ENCODE measurements at regions not wholly inside any gene's neighbourhood (a gene's known extent, or its start where the extent isn't known, plus 50 kb on each side); places are given as distances from the start of the nearest gene placed in this dataset.

DNA sequence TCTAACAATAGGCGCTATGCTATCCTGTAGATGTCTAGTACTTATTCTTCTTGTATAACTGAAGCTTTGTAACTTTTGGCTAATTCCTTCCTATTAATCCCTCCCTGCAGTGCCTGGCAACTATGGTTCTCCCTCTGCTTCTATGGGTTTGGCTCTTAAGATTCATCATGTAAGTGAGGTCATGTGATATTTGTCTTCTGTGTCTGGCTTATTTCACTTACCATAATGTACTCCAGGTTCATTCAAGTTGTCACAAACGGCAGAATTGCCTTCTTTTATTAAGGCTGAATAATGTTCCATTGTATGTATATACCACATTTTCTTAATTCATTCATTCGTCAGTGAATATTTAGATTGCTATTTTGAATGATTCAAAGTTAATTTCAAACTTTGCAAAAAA, 149.9 kb upstream of the GAS1 start:
- no peaks in the 10 kb centered on the region for H3K36me3 ChIP-seq (ENCODE audit: control insufficient read depth in 2 of 4, insufficient read depth in 4 of 4, low read length in 3 of 4)
- no peak overlapping the region for H3K4me2 ChIP-seq (ENCODE audit: insufficient read depth in 1 of 2, low read depth in 2 of 2, low read length in 2 of 2)
- POLR2A ChIA-PET (ENCODE audit: partially characterized antibody): no interaction called here
- H3K18ac ChIP-seq (ENCODE audit: extremely low read depth, low read length): no peak overlapping the region
- H3K79me2 ChIP-seq (ENCODE audit: control insufficient read depth in 1 of 2, insufficient read depth in 2 of 2, low read length in 2 of 2): no peaks in the 10 kb centered on the region
- no peak overlapping the region for H2BK12ac ChIP-seq (ENCODE audit: low read depth, low read length)
- no peaks in the 10 kb centered on the region for H3K27me3 ChIP-seq (replicated peaks in 1 of 4; ENCODE audit: control insufficient read depth in 3 of 4, extremely low read depth in 1 of 4, insufficient read depth in 3 of 4, low read length in 3 of 4)
- TF ChIP-seq NANOG (IDR thresholded peaks at IDR 0.05; ENCODE audit: insufficient read depth, low read depth, low read length, poor library complexity, severe bottlenecking): no peak
- TF ChIP-seq FOSL1 (IDR thresholded peaks at IDR 0.05; ENCODE audit: insufficient read depth, low read depth, low read length): no peak
- no peak for TF ChIP-seq SAP30 (IDR thresholded peaks at IDR 0.05; ENCODE audit: insufficient read depth, insufficient replicate concordance, low read length)
- TF ChIP-seq RBBP5 (IDR thresholded peaks at IDR 0.05; ENCODE audit: borderline replicate concordance, low read depth, low read length): no peak
- no peak for TF ChIP-seq JUN (IDR thresholded peaks at IDR 0.05; ENCODE audit: low read depth, low read length)
- TF ChIP-seq, protein P1, sequence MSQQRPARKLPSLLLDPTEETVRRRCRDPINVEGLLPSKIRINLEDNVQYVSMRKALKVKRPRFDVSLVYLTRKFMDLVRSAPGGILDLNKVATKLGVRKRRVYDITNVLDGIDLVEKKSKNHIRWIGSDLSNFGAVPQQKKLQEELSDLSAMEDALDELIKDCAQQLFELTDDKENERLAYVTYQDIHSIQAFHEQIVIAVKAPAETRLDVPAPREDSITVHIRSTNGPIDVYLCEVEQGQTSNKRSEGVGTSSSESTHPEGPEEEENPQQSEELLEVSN (IDR thresholded peaks at IDR 0.05): no peak
- TF ChIP-seq HDAC2 (IDR thresholded peaks at IDR 0.05; ENCODE audit: borderline replicate concordance in 1 of 2, low read depth in 2 of 2, low read length in 2 of 2): no peak
- TF ChIP-seq EZH2 (IDR thresholded peaks at IDR 0.05; ENCODE audit: low read depth, low read length, severe bottlenecking): no peak
- TF ChIP-seq KDM1A (IDR thresholded peaks at IDR 0.05; ENCODE audit: borderline replicate concordance, low read length): no peak
- no peak for TF ChIP-seq RNF2 (IDR thresholded peaks at IDR 0.05; ENCODE audit: borderline replicate concordance, low read depth, low read length, missing control alignments, poor library complexity, severe bottlenecking)
- no peak for TF ChIP-seq TEAD4 (IDR thresholded peaks at IDR 0.05; ENCODE audit: low read depth, low read length)
- no peak for TF ChIP-seq POU5F1 (IDR thresholded peaks at IDR 0.05; ENCODE audit: low read depth, low read length)
- TF ChIP-seq TCF12 (IDR thresholded peaks at IDR 0.05; ENCODE audit: low read depth, low read length): no peak
- H4K8ac ChIP-seq (ENCODE audit: extremely low read depth, insufficient read depth, low read length): no peak overlapping the region
- no peak overlapping the region for H3K27ac ChIP-seq (ENCODE audit: low read depth, low read length)
- no peak for DNase-seq (ENCODE audit: low read depth in 1 of 2, low spot score in 2 of 2)
- no peaks in the 10 kb centered on the region for H3K9me3 ChIP-seq (ENCODE audit: insufficient read depth in 2 of 2, low read depth in 1 of 2, low read length in 1 of 2)
- no peak overlapping the region for H2BK120ac ChIP-seq (replicated peaks; ENCODE audit: low read depth, low read length)
- no peaks in the 10 kb centered on the region for H3K23me2 ChIP-seq (ENCODE audit: low read depth, low read length)
- H3K23ac ChIP-seq (ENCODE audit: insufficient read length): no peak overlapping the region
- no peak overlapping the region for H2AFZ ChIP-seq (ENCODE audit: low read length)
- H4K91ac ChIP-seq (replicated peaks; ENCODE audit: insufficient read length, low read length): no peak overlapping the region
- H3K14ac ChIP-seq (ENCODE audit: insufficient read length): no peak overlapping the region
- H4K20me1 ChIP-seq (replicated peaks in 1 of 2; ENCODE audit: control insufficient read depth in 1 of 2, insufficient read depth in 2 of 2, low read length in 2 of 2): no peaks in the 10 kb centered on the region
- no peak overlapping the region for H3K4ac ChIP-seq (replicated peaks; ENCODE audit: insufficient read length, low read depth, low read length)
- H4K5ac ChIP-seq (ENCODE audit: insufficient read length, low read depth, low read length): no peak overlapping the region
- H3K79me1 ChIP-seq (ENCODE audit: low read depth, low read length): no peaks in the 10 kb centered on the region
- no peak overlapping the region for H2BK15ac ChIP-seq (ENCODE audit: low read length)
- WGBS, 2 experiments (ENCODE audit: extremely low coverage in 1 of 2, insufficient coverage in 1 of 2, insufficient read length in 1 of 2, insufficient replicate concordance in 2 of 2, low coverage in 1 of 2, low lambda C conversion rate in 2 of 2, missing lambda C conversion rate in 1 of 2): 89% methylated on average over 3 of the region's 3 CpGs; no CpG with 5 or more reads in 1 of the 2 experiments
- no peaks in the 10 kb centered on the region for H3K4me1 ChIP-seq (replicated peaks in 1 of 4; ENCODE audit: control insufficient read depth in 3 of 4, insufficient read depth in 4 of 4, low read length in 3 of 4)
- no peak overlapping the region for H3K56ac ChIP-seq (replicated peaks; ENCODE audit: insufficient read length, low read depth, low read length)
- H3K4me3 ChIP-seq (ENCODE audit: extremely low read depth in 1 of 4, insufficient read depth in 2 of 4, low read depth in 3 of 4, low read length in 4 of 4): no peak overlapping the region
- no peak overlapping the region for H2AK5ac ChIP-seq (ENCODE audit: low read depth, low read length)
- CTCF ChIA-PET (ENCODE audit: partially characterized antibody): interaction anchor here (0.7 to 2.5 kb wide), 3 partner anchors 9 to 227 kb away, joined by 3 to 6 read pairs (median 4); no protein-coding TSS in a partner anchor
- no peak overlapping the region for H2BK20ac ChIP-seq (ENCODE audit: low read length)
- no peak overlapping the region for H3K9ac ChIP-seq (replicated peaks in 1 of 4; ENCODE audit: extremely low read depth in 1 of 4, low read depth in 3 of 4, low read length in 3 of 4)
- H2BK5ac ChIP-seq (ENCODE audit: low read depth, low read length): no peak overlapping the region
- no peak for FAIRE-seq
